Cardiac fibroblast (primary cell): ENCODE measurements at regions not wholly inside any gene's neighbourhood (a gene's known extent, or its start where the extent isn't known, plus 50 kb on each side); places are given as distances from the start of the nearest gene placed in this dataset.
A peak's percentile ranks its signal among the peaks of the same experiment; 100 is the strongest.

Experiments used
- DNase-seq, 2 donors: peaks; one replicate each; pipeline versions ENCODE4 v3.0.0 to v3.0.0-alpha.2; 2010; ENCODE audit warnings: low read depth in 2 of 2
- H3K4me3 ChIP-seq, 2 donors: replicated peaks in 1 of 2; 1 replicate in 1 of 2; 2 replicates in 1 of 2; pipeline ENCODE4 v1.5.1; 2011; ENCODE audit warnings: low read depth in 2 of 2, low read length in 2 of 2, mild to moderate bottlenecking in 2 of 2, moderate library complexity in 1 of 2
- CTCF ChIP-seq: IDR thresholded peaks from one replicate; pipeline ENCODE4 v1.5.1; 2011; ENCODE audit warnings: low read depth, mild to moderate bottlenecking, low read length, inconsistent platforms

GRCh38 chr1:199463521-199464127 is 563.9 kb upstream of the NR5A2 start:
- peak; percentile 78 for TF ChIP-seq CTCF
- DNase-seq = peak; percentile 76 to 84

GRCh38 chr1:199466961-199467360 is 560.5 kb upstream of the NR5A2 start:
- no peak for TF ChIP-seq CTCF
- no peak overlapping the region for H3K4me3 ChIP-seq
- no peak for DNase-seq

More at GRCh38 chr1:199463521-199464127, 563.9 kb upstream of the NR5A2 start:
- no peak overlapping the region for H3K4me3 ChIP-seq

GRCh38 chr1:199472018-199472417 is 555.5 kb upstream of the NR5A2 start:
- H3K4me3 ChIP-seq = no peak overlapping the region
- TF ChIP-seq CTCF = no peak
- peak in 1 of 2 donors; percentile 32 for DNase-seq

GRCh38 chr1:199472978-199473377 is 554.5 kb upstream of the NR5A2 start:
- TF ChIP-seq CTCF = no peak
- no peak overlapping the region for H3K4me3 ChIP-seq
- no peak for DNase-seq

- H3K4me3 ChIP-seq = no peak overlapping the region
- TF ChIP-seq CTCF = no peak
- no peak for DNase-seq
Measured at GRCh38 chr1:199474738-199475137, 552.8 kb upstream of the NR5A2 start.

- TF ChIP-seq CTCF = no peak
- no peak overlapping the region for H3K4me3 ChIP-seq
- no peak for DNase-seq
Measured at GRCh38 chr1:199482426-199482825, 545.1 kb upstream of the NR5A2 start.

- no peak for DNase-seq
- no peak overlapping the region for H3K4me3 ChIP-seq
- no peak for TF ChIP-seq CTCF
Measured at GRCh38 chr1:199489594-199489993, 537.9 kb upstream of the NR5A2 start.
